Adrenal gland (tissue), 9 donors: ENCODE measurements at regions not wholly inside any gene's neighbourhood (a gene's known extent, or its start where the extent isn't known, plus 50 kb on each side); places are given as distances from the start of the nearest gene placed in this dataset.

Experiments
- DNase-seq, 7 donors: peaks; one replicate each; pipeline ENCODE4 v3.0.0-alpha.2; 2019 to 2020
- H3K27ac ChIP-seq, 5 donors: fragments of 200-600 bp; sonication (generic) in 4 of 5; 1 replicate in 3 of 5; 2 replicates in 2 of 5; pipeline versions ENCODE4 v1.5.1 to v1.8.0; 2016 to 2020; ENCODE audit warnings: mild to moderate bottlenecking in 1 of 5
- H3K27me3 ChIP-seq: fragments of 200-600 bp; 2 replicates; pipeline ENCODE4 v1.8.0; 2021
- H3K36me3 ChIP-seq, 2 donors: fragments of 200-600 bp; replicated peaks in 1 of 2; 1 replicate in 1 of 2; 2 replicates in 1 of 2; pipeline versions ENCODE4 v1.5.1 to v1.8.0; 2018 to 2022
- H3K4me1 ChIP-seq, 2 donors: fragments of 200-600 bp; replicated peaks in 1 of 2; 1 replicate in 1 of 2; 2 replicates in 1 of 2; pipeline versions ENCODE4 v1.5.1 to v1.8.0; 2018 to 2021
- H3K4me3 ChIP-seq, 4 donors: fragments of 200-600 bp; sonication (generic) in 3 of 4; one replicate each; pipeline ENCODE4 v1.5.1; 2016 to 2018
- H3K9me3 ChIP-seq, 3 donors: fragments of 200-600 bp; sonication (generic) in 1 of 3; replicated peaks in 1 of 3; 1 replicate in 2 of 3; 2 replicates in 1 of 3; pipeline versions ENCODE4 v1.5.1 to v1.8.0; 2016 to 2021
- CTCF ChIP-seq, 6 experiments: fragments of 450-650 bp in 4 of 6; fragments of 200-600 bp in 2 of 6; sonication (generic) in 1 of 6; IDR thresholded peaks; 1 replicate in 5 of 6; 2 replicates in 1 of 6; pipeline versions ENCODE4 v1.5.1 to v1.8.0; 2016 to 2021; ENCODE audit warnings: antibody characterized with exemption in 6 of 6, mild to moderate bottlenecking in 2 of 6, moderate library complexity in 1 of 6
- POLR2A ChIP-seq, 2 donors: fragments of 450-650 bp; IDR thresholded peaks; one replicate each; pipeline ENCODE4 v1.6.1; 2017; ENCODE audit warnings: antibody characterized with exemption in 2 of 2, mild to moderate bottlenecking in 2 of 2, moderate library complexity in 1 of 2
- WGBS, 4 donors: extraction: QIAGEN DNeasy Blood & Tissue Kit in 2 of 4; methylation state at CpG; one replicate each; pipeline versions ENCODE4 v1.1.5 to v1.1.7; 2013 to 2017; 5-methylcytosine and 5-hydroxymethylcytosine counted together
- intact Hi-C, 2 donors: fragments of 100-400 bp; cut with DNase I; formaldehyde crosslinking; loops; one replicate each; pipeline versions ENCODE4 v1.14.1 to v1.15.0; 2022 to 2023
- donor health status: healthy with polysubstance abuse.
- donor health status: Bipolar disorder and iron deficiency.
- donor health status: DM: yes; HTN: yes; CAD: no.
- donor health status: DM: no; HTN: no; CAD: no.
- donor health status: DM: no; HTN: no; CAD: no.

GRCh38 chr5:24749701-24750100 lies 104.9 kb upstream of the CDH10 start:
- Histone ChIP-seq H3K36me3 (no peaks in the 10 kb centered on the region), H3K27me3 (no peaks in the 10 kb centered on the region), H3K9me3 (no peaks in the 10 kb centered on the region), H3K4me3 (no peak overlapping the region), H3K4me1 (no peaks in the 10 kb centered on the region), H3K27ac (no peak overlapping the region)
- WGBS, 4 donors, result 76 to 87% (median 80%) methylated on average over 3 of the region's 3 CpGs
- DNase-seq, result no peak
- intact Hi-C loops, result no loop called here
- TF ChIP-seq CTCF (IDR thresholded peaks at IDR 0.05) (no peak), POLR2A (IDR thresholded peaks at IDR 0.05) (no peak)

- DNase-seq, result no peak
- 53 to 59% (median 55%) methylated on average over 6 of the region's 6 CpGs for whole genome bisulfite sequencing, 4 donors
Measured at GRCh38 chr5:24747327-24747726, 102.5 kb upstream of the CDH10 start.

GRCh38 chr5:24742334-24742733 lies 97.6 kb upstream of the CDH10 start:
- Histone ChIP-seq H3K4me1 (no peaks in the 10 kb centered on the region), H3K4me3 (no peak overlapping the region), H3K27me3 (no peaks in the 10 kb centered on the region), H3K27ac (no peak overlapping the region), H3K36me3 (no peaks in the 10 kb centered on the region), H3K9me3 (no peaks in the 10 kb centered on the region)
- DNase-seq, result no peak
- TF ChIP-seq POLR2A (IDR thresholded peaks at IDR 0.05) (no peak), CTCF (IDR thresholded peaks at IDR 0.05) (no peak)
- intact Hi-C loops, result no loop called here
- WGBS, 4 donors, result 86 to 93% (median 88%) methylated on average over 3 of the region's 3 CpGs

More at GRCh38 chr5:24747327-24747726, 102.5 kb upstream of the CDH10 start:
- Histone ChIP-seq H3K27me3 (no peaks in the 10 kb centered on the region), H3K36me3 (no peaks in the 10 kb centered on the region), H3K27ac (no peak overlapping the region), H3K4me3 (no peak overlapping the region), H3K9me3 (no peaks in the 10 kb centered on the region), H3K4me1 (no peaks in the 10 kb centered on the region)
- TF ChIP-seq CTCF (IDR thresholded peaks at IDR 0.05) (no peak), POLR2A (IDR thresholded peaks at IDR 0.05) (no peak)
- intact Hi-C loops, result no loop called here

GRCh38 chr5:24737163-24737562 lies 92.4 kb upstream of the CDH10 start:
- DNase-seq, result no peak
- Histone ChIP-seq H3K36me3 (no peaks in the 10 kb centered on the region), H3K27ac (no peak overlapping the region), H3K9me3 (no peaks in the 10 kb centered on the region), H3K27me3 (no peaks in the 10 kb centered on the region), H3K4me1 (no peaks in the 10 kb centered on the region), H3K4me3 (no peak overlapping the region)
- intact Hi-C loops, result no loop called here
- TF ChIP-seq CTCF (IDR thresholded peaks at IDR 0.05) (no peak), POLR2A (IDR thresholded peaks at IDR 0.05) (no peak)
